CD14-positive monocyte (primary cell): ENCODE measurements at regions not wholly inside any gene's neighbourhood (a gene's known extent, or its start where the extent isn't known, plus 50 kb on each side); places are given as distances from the start of the nearest gene placed in this dataset.

Source experiments
- DNase-seq, 3 donors: peaks; one replicate each; pipeline ENCODE4 v3.0.0-alpha.2; 2011 to 2022
- H2AFZ ChIP-seq: 2 replicates; pipeline ENCODE4 v1.6.0; 2012; ENCODE audit warnings: mild to moderate bottlenecking, low read depth, low read length, inconsistent platforms; ENCODE audit not compliant: insufficient read depth, poor library complexity, severe bottlenecking
- H3K27ac ChIP-seq, 2 donors: 1 replicate in 1 of 2; 2 replicates in 1 of 2; pipeline ENCODE4 v1.5.1; 2012 to 2013; ENCODE audit warnings: low read length in 2 of 2, control low read depth in 1 of 2, inconsistent platforms in 1 of 2, low read depth in 1 of 2, mild to moderate bottlenecking in 1 of 2
- H3K27me3 ChIP-seq, 2 donors: one replicate each; pipeline versions ENCODE4 v1.6.0 to v1.6.1; 2011 to 2013; ENCODE audit warnings: low read length in 2 of 2; ENCODE audit not compliant: control insufficient read depth in 2 of 2, insufficient read depth in 2 of 2
- H3K36me3 ChIP-seq, 2 donors: replicated peaks in 1 of 2; 1 replicate in 1 of 2; 2 replicates in 1 of 2; pipeline versions ENCODE4 v1.5.1 to v1.6.1; 2012 to 2013; ENCODE audit warnings: low read length in 2 of 2, control low read depth in 1 of 2, inconsistent platforms in 1 of 2, mild to moderate bottlenecking in 1 of 2; ENCODE audit not compliant: insufficient read depth in 2 of 2, control insufficient read depth in 1 of 2
- H3K4me1 ChIP-seq, 2 donors: 1 replicate in 1 of 2; 2 replicates in 1 of 2; pipeline versions ENCODE4 v1.5.1 to v1.6.1; 2012 to 2013; ENCODE audit warnings: low read length in 2 of 2, control low read depth in 1 of 2, inconsistent platforms in 1 of 2, mild to moderate bottlenecking in 1 of 2, moderate library complexity in 1 of 2; ENCODE audit not compliant: insufficient read depth in 2 of 2, control insufficient read depth in 1 of 2
- H3K4me2 ChIP-seq: replicated peaks from 2 replicates; pipeline ENCODE3; 2012; ENCODE audit warnings: low read length, moderate library complexity, mild to moderate bottlenecking; ENCODE audit not compliant: poor library complexity, severe bottlenecking; ENCODE audit errors: extremely low read depth
- H3K4me3 ChIP-seq, 3 experiments: fragments of 200-600 bp in 1 of 3; sonication (generic) in 1 of 3; replicated peaks in 1 of 3; 1 replicate in 2 of 3; 2 replicates in 1 of 3; pipeline ENCODE4 v1.5.1; 2011 to 2013; ENCODE audit warnings: low read length in 3 of 3, mild to moderate bottlenecking in 3 of 3, control low read depth in 2 of 3, low read depth in 2 of 3, inconsistent platforms in 1 of 3, moderate library complexity in 1 of 3
- H3K79me2 ChIP-seq: 2 replicates; pipeline ENCODE4 v1.6.0; 2012; ENCODE audit warnings: mild to moderate bottlenecking, control low read depth, inconsistent platforms, low read length, moderate library complexity; ENCODE audit not compliant: insufficient read depth
- H3K9ac ChIP-seq: 2 replicates; pipeline ENCODE4 v1.6.0; 2017; ENCODE audit warnings: low read length, mild to moderate bottlenecking; ENCODE audit not compliant: insufficient read depth, poor library complexity, severe bottlenecking
- H3K9me3 ChIP-seq, 2 donors: replicated peaks in 1 of 2; 1 replicate in 1 of 2; 2 replicates in 1 of 2; pipeline versions ENCODE4 v1.5.1 to v1.6.1; 2012 to 2013; ENCODE audit warnings: low read length in 2 of 2, control low read depth in 1 of 2; ENCODE audit not compliant: control insufficient read depth in 1 of 2, insufficient read depth in 1 of 2
- H4K20me1 ChIP-seq: 2 replicates; pipeline ENCODE4 v1.6.0; 2012; ENCODE audit warnings: mild to moderate bottlenecking, low read length, control low read depth, moderate library complexity; ENCODE audit not compliant: insufficient read depth
- H3K27ac Mint-ChIP-seq, 7 donors: one replicate each; pipeline ENCODE4 v1.8.0; 2020; ENCODE audit warnings: mild to moderate bottlenecking in 7 of 7, mixed read lengths in 7 of 7, moderate library complexity in 6 of 7, inconsistent platforms in 2 of 7
- H3K27me3 Mint-ChIP-seq, 3 donors: one replicate each; pipeline ENCODE4 v1.8.0; 2021 to 2022; ENCODE audit warnings: low read depth in 3 of 3, mild to moderate bottlenecking in 3 of 3, mixed read lengths in 3 of 3, moderate library complexity in 3 of 3, inconsistent platforms in 1 of 3
- H3K36me3 Mint-ChIP-seq, 2 donors: one replicate each; pipeline ENCODE4 v1.8.0; 2020; ENCODE audit warnings: mixed read lengths in 2 of 2, inconsistent platforms in 1 of 2, mild to moderate bottlenecking in 1 of 2
- H3K4me1 Mint-ChIP-seq: one replicate; pipeline ENCODE4 v1.8.0; 2020; ENCODE audit warnings: mild to moderate bottlenecking, mixed read lengths
- H3K4me3 Mint-ChIP-seq, 2 donors: one replicate each; pipeline ENCODE4 v1.8.0; 2020; ENCODE audit warnings: mild to moderate bottlenecking in 2 of 2, mixed read lengths in 2 of 2, moderate library complexity in 1 of 2
- H3K9me3 Mint-ChIP-seq, 7 donors: one replicate each; pipeline ENCODE4 v1.8.0; 2020 to 2022; ENCODE audit warnings: mixed read lengths in 7 of 7, mild to moderate bottlenecking in 6 of 7, moderate library complexity in 6 of 7, inconsistent platforms in 2 of 7
- CTCF ChIP-seq: fragments of 200-600 bp; IDR thresholded peaks from one replicate; pipeline ENCODE4 v1.8.0; 2022; ENCODE audit warnings: antibody characterized with exemption, mild to moderate bottlenecking
- WGBS: methylation state at CpG from one replicate; pipeline ENCODE4 v1.1.5; 2013; ENCODE audit warnings: missing lambda C conversion rate; ENCODE audit not compliant: insufficient coverage; 5-methylcytosine and 5-hydroxymethylcytosine counted together
- intact Hi-C, 2 donors: fragments of 100-400 bp; cut with micrococcal nuclease; formaldehyde crosslinking; loops; one replicate each; pipeline versions ENCODE4 v1.15.0 to v1.15.1; 2023

- no CpG with 5 or more reads among the region's 3 CpGs for WGBS
- H3K27me3 Mint-ChIP-seq = no peaks in the 10 kb centered on the region
- H3K4me3 ChIP-seq = no peak overlapping the region
These were observed 596.4 kb downstream of the MMUT start for GRCh38 chr6:48866682-48867081.

GRCh38 chr6:48860175-48860574 lies 602.9 kb downstream of the MMUT start:
- H3K27ac Mint-ChIP-seq = no peak overlapping the region
- TF ChIP-seq CTCF = no peak
- intact Hi-C loops = no loop called here

More at GRCh38 chr6:48866682-48867081, 596.4 kb downstream of the MMUT start:
- Mint-ChIP-seq H3K4me3 (no peak overlapping the region), H3K36me3 (no peaks in the 10 kb centered on the region), H3K9me3 (peaks cover 4 to 17% (median 6%) of the 10 kb centered on the region in 7 donors), H3K27ac (no peak overlapping the region), H3K4me1 (no peaks in the 10 kb centered on the region)
- no peak for TF ChIP-seq CTCF
- Histone ChIP-seq H3K9ac (no peak overlapping the region), H3K36me3 (no peaks in the 10 kb centered on the region), H3K79me2 (no peaks in the 10 kb centered on the region), H3K27ac (no peak overlapping the region), H3K4me2 (no peak overlapping the region), H3K9me3 (peaks cover 4 to 14% of the 10 kb centered on the region in 2 donors), H2AFZ (no peak overlapping the region), H3K27me3 (no peaks in the 10 kb centered on the region), H4K20me1 (no peaks in the 10 kb centered on the region), H3K4me1 (no peaks in the 10 kb centered on the region)
- no peak for DNase-seq
- intact Hi-C loops = no loop called here

More at GRCh38 chr6:48860175-48860574, 602.9 kb downstream of the MMUT start:
- Histone ChIP-seq H3K79me2 (no peaks in the 10 kb centered on the region), H3K36me3 (no peaks in the 10 kb centered on the region), H3K4me3 (no peak overlapping the region), H3K4me1 (no peaks in the 10 kb centered on the region), H4K20me1 (no peaks in the 10 kb centered on the region), H2AFZ (no peak overlapping the region), H3K9ac (no peak overlapping the region), H3K27ac (no peak overlapping the region), H3K27me3 (no peaks in the 10 kb centered on the region), H3K4me2 (no peak overlapping the region), H3K9me3 (peaks cover 4 to 14% of the 10 kb centered on the region in 2 donors)
- H3K4me1 Mint-ChIP-seq = no peaks in the 10 kb centered on the region
- no peak overlapping the region for H3K4me3 Mint-ChIP-seq
- DNase-seq = no peak
- 86% methylated on average over 1 of the region's 3 CpGs for WGBS
- peaks cover 2 to 15% (median 6%) of the 10 kb centered on the region in 7 donors for H3K9me3 Mint-ChIP-seq
- H3K36me3 Mint-ChIP-seq = no peaks in the 10 kb centered on the region
- no peaks in the 10 kb centered on the region for H3K27me3 Mint-ChIP-seq
